Lung (tissue), 11 donors: ENCODE measurements at regions not wholly inside any gene's neighbourhood (a gene's known extent, or its start where the extent isn't known, plus 50 kb on each side); places are given as distances from the start of the nearest gene placed in this dataset.

Experiments used
- ATAC-seq: fragments of 200-7000 bp; cut with Tn5 transposase; one replicate; pipeline ENCODE4 v1.9.1; 2020; ENCODE audit warnings: moderate number of reproducible peaks; ENCODE audit not compliant: insufficient read depth, low FRiP score
- DNase-seq, 3 donors: peaks; one replicate each; pipeline ENCODE4 v3.0.0-alpha.2; 2013 to 2017
- H3K27ac ChIP-seq, 2 donors: one replicate each; pipeline ENCODE4 v1.5.1; 2013; ENCODE audit warnings: mild to moderate bottlenecking in 2 of 2, moderate library complexity in 2 of 2, control low read depth in 1 of 2, inconsistent platforms in 1 of 2, low read depth in 1 of 2, low read length in 1 of 2
- H3K27me3 ChIP-seq, 3 donors: one replicate each; pipeline ENCODE4 v1.5.1; 2013; ENCODE audit warnings: low read length in 2 of 3; ENCODE audit not compliant: control insufficient read depth in 3 of 3, insufficient read depth in 3 of 3
- H3K36me3 ChIP-seq, 4 donors: one replicate each; pipeline ENCODE4 v1.5.1; 2013; ENCODE audit warnings: low read length in 4 of 4, mild to moderate bottlenecking in 1 of 4, moderate library complexity in 1 of 4; ENCODE audit not compliant: control insufficient read depth in 4 of 4, insufficient read depth in 4 of 4
- H3K4me1 ChIP-seq, 5 donors: one replicate each; pipeline ENCODE4 v1.5.1; 2013; ENCODE audit warnings: low read length in 5 of 5, mild to moderate bottlenecking in 2 of 5, moderate library complexity in 1 of 5; ENCODE audit not compliant: control insufficient read depth in 5 of 5, insufficient read depth in 5 of 5
- H3K4me3 ChIP-seq: one replicate; pipeline ENCODE4 v1.5.1; 2013; ENCODE audit warnings: mild to moderate bottlenecking, control low read depth, moderate library complexity
- H3K9ac ChIP-seq, 2 donors: one replicate each; pipeline ENCODE4 v1.5.1; 2013; ENCODE audit warnings: low read length in 2 of 2, control low read depth in 1 of 2; ENCODE audit not compliant: insufficient read depth in 1 of 2
- H3K9me3 ChIP-seq, 4 donors: one replicate each; pipeline ENCODE4 v1.5.1; 2013; ENCODE audit warnings: low read length in 3 of 4, mild to moderate bottlenecking in 1 of 4, moderate library complexity in 1 of 4; ENCODE audit not compliant: control insufficient read depth in 4 of 4, insufficient read depth in 3 of 4
- WGBS, 2 donors: extraction: QIAGEN DNeasy Blood & Tissue Kit; methylation state at CpG; one replicate each; pipeline ENCODE4 v1.1.7; 2013; 5-methylcytosine and 5-hydroxymethylcytosine counted together
- TF ChIP-seq, protein P1 (sequence below): IDR thresholded peaks from 2 replicates; pipeline ENCODE4 v1.5.1; 2012; ENCODE audit warnings: mild to moderate bottlenecking; ENCODE audit errors: control extremely low read depth, extremely low read depth
- donor health status: control.
- donor health status: control.
- donor health status: Bipolar disorder and iron deficiency.
- donor health status: healthy.
- donor health status: DM: yes; HTN: yes; CAD: no.

GRCh38 chr15:72948662-72949061, 103.6 kb upstream of the NEO1 start:
- Histone ChIP-seq H3K9ac (no peak overlapping the region), H3K36me3 (no peaks in the 10 kb centered on the region), H3K9me3 (peaks cover 0 to 7% (median 3%) of the 10 kb centered on the region in 4 donors), H3K4me3 (no peak overlapping the region), H3K27me3 (no peaks in the 10 kb centered on the region), H3K4me1 (no peaks in the 10 kb centered on the region), H3K27ac (no peak overlapping the region)
- TF ChIP-seq, protein P1, sequence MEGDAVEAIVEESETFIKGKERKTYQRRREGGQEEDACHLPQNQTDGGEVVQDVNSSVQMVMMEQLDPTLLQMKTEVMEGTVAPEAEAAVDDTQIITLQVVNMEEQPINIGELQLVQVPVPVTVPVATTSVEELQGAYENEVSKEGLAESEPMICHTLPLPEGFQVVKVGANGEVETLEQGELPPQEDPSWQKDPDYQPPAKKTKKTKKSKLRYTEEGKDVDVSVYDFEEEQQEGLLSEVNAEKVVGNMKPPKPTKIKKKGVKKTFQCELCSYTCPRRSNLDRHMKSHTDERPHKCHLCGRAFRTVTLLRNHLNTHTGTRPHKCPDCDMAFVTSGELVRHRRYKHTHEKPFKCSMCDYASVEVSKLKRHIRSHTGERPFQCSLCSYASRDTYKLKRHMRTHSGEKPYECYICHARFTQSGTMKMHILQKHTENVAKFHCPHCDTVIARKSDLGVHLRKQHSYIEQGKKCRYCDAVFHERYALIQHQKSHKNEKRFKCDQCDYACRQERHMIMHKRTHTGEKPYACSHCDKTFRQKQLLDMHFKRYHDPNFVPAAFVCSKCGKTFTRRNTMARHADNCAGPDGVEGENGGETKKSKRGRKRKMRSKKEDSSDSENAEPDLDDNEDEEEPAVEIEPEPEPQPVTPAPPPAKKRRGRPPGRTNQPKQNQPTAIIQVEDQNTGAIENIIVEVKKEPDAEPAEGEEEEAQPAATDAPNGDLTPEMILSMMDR, result no peak
- no peak for ATAC-seq
- no peak for DNase-seq

- Histone ChIP-seq H3K36me3 (no peaks in the 10 kb centered on the region), H3K27ac (no peak overlapping the region), H3K9me3 (peaks cover 0 to 7% (median 3%) of the 10 kb centered on the region in 4 donors), H3K27me3 (no peaks in the 10 kb centered on the region), H3K4me3 (no peak overlapping the region), H3K9ac (no peak overlapping the region), H3K4me1 (no peaks in the 10 kb centered on the region)
- DNase-seq, result no peak
- TF ChIP-seq, protein P1, result no peak
- no peak for ATAC-seq
- WGBS, 2 donors, result 89 to 97% methylated on average over 2 of the region's 2 CpGs
Measured at GRCh38 chr15:72947709-72948108, 104.6 kb upstream of the NEO1 start.

- Histone ChIP-seq H3K27ac (no peak overlapping the region), H3K9me3 (peaks cover 0 to 7% (median 3%) of the 10 kb centered on the region in 4 donors), H3K9ac (no peak overlapping the region), H3K27me3 (no peaks in the 10 kb centered on the region), H3K4me1 (no peaks in the 10 kb centered on the region), H3K4me3 (no peak overlapping the region), H3K36me3 (no peaks in the 10 kb centered on the region)
- DNase-seq (no peak), ATAC-seq (no peak)
- 91 to 94% methylated on average over 2 of the region's 2 CpGs for WGBS, 2 donors
- TF ChIP-seq, protein P1, result no peak
Measured at GRCh38 chr15:72944565-72944964, 107.7 kb upstream of the NEO1 start.

- Histone ChIP-seq H3K27ac (no peak overlapping the region), H3K27me3 (no peaks in the 10 kb centered on the region), H3K36me3 (no peaks in the 10 kb centered on the region), H3K4me1 (no peaks in the 10 kb centered on the region), H3K4me3 (no peak overlapping the region), H3K9me3 (peaks cover 0 to 2% (median 0%) of the 10 kb centered on the region in 4 donors), H3K9ac (no peak overlapping the region)
- no peak for DNase-seq
- 93 to 96% methylated on average over 2 of the region's 2 CpGs for WGBS, 2 donors
- ATAC-seq, result no peak
- TF ChIP-seq, protein P1, result no peak
Measured at GRCh38 chr15:72940229-72940622, 112.0 kb upstream of the NEO1 start.
